ENCODE measurements at regions not wholly inside any gene's neighbourhood (a gene's known extent, or its start where the extent isn't known, plus 50 kb on each side); places are given as distances from the start of the nearest gene placed in this dataset.

DNA sequence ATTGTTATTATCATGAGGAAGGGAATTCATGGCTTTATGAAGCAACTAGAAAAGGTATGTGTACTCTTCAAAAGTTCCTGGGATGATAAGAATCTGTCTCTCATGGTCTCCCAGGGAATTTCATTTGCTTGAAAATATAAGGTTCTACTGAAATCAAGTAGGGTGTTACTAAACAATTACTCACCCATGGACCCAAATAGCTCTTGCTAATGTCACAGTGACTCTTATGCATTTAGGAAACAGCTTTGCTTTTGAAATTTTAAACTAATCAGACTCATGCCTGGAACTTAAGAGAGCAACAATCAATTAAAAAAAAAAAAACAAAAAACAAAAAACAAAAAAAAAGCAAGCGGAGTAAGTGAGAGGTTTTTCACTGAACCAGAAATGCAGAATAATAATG, 1546.3 kb upstream of the TENM4 start:
- ChIA-PET POLR2A (no interaction called here), CTCF (interaction anchor here (1.4 kb wide), 1 partner anchor 14 kb away, joined by 3 read pairs; no protein-coding TSS in a partner anchor)
- TF ChIP-seq, protein P1, sequence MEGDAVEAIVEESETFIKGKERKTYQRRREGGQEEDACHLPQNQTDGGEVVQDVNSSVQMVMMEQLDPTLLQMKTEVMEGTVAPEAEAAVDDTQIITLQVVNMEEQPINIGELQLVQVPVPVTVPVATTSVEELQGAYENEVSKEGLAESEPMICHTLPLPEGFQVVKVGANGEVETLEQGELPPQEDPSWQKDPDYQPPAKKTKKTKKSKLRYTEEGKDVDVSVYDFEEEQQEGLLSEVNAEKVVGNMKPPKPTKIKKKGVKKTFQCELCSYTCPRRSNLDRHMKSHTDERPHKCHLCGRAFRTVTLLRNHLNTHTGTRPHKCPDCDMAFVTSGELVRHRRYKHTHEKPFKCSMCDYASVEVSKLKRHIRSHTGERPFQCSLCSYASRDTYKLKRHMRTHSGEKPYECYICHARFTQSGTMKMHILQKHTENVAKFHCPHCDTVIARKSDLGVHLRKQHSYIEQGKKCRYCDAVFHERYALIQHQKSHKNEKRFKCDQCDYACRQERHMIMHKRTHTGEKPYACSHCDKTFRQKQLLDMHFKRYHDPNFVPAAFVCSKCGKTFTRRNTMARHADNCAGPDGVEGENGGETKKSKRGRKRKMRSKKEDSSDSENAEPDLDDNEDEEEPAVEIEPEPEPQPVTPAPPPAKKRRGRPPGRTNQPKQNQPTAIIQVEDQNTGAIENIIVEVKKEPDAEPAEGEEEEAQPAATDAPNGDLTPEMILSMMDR (IDR thresholded peaks at IDR 0.05; ENCODE audit: control extremely low read depth, extremely low read depth, low read depth, missing control alignments), result no peak
- no peak for DNase-seq (ENCODE audit: extremely low spot score)

DNA sequence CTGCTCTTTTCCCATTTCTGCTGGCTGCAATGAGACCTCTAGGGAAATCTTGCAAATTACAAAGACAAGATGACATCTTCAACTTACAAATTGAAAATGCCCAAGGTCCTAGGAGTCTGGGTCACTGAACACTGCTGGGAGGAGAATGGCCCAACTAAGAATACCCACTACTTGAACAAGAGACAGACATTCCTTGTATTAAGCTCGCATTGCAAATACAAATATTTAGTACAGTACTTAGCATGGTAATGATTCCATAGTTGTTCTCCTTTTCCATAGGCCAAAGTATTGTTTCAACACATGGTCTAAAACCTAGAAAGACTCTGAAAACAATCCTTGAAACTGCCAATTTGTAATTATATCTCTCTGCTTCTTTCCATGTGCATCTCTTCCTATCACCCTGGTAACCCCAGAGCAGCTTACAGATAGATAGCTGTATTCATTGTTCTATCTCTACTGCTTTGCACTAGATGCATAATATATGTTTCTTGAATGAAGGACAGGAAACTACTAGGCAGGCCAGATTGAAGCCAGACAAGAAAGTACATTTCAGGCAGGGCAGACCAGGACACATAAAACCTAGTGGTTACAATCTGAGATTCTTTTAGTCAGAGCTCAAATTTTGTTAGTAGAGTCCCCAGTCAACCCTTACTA, 1545.7 kb upstream of the TENM4 start:
- DNase-seq (ENCODE audit: extremely low spot score), result no peak
- ChIA-PET CTCF (interaction anchor here (1.4 kb wide), 1 partner anchor 14 kb away, joined by 3 read pairs; no protein-coding TSS in a partner anchor), POLR2A (no interaction called here)
- TF ChIP-seq, protein P1 (IDR thresholded peaks at IDR 0.05; ENCODE audit: control extremely low read depth, extremely low read depth, low read depth, missing control alignments), result no peak

DNA sequence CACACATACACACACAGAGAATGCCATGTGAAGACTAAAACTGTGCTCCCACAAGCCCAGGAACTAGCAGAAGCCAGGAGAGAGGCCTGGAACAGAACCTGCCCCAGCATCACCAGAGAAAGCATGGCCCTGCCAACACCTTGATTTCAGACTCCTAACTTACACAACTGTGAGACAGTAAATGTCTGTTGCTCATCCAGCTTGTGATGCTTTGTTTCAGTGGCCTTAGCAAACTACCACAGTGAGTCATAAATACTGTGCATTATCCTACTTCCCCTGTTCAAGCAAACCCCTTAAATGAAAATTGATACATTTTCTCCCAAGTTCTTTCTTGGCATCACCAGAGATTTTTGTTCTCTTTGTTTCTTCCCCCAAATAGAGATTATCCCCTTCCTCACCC, 1539.4 kb upstream of the TENM4 start:
- TF ChIP-seq, protein P1 (IDR thresholded peaks at IDR 0.05; ENCODE audit: control extremely low read depth, extremely low read depth, low read depth, missing control alignments), result no peak
- DNase-seq (ENCODE audit: extremely low spot score), result no peak

DNA sequence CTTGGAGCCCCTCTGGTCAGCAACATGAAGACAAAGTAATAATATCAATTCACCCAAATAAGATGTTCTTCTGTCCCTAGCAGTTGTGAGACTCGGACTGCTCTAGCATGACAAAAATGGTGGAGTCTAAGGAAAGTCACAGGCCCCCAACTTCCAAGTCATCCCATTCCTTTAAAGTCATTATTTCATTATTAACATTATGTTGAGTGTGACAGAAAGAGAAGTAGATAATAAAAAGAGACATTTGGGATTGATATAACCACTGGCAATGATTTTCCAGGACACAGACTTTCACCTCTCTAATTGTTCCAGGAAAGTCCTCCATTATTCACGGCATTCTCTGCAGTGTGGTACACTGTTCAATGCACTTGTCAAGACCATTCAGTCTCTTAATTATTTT, 1533.0 kb upstream of the TENM4 start:
- POLR2A ChIA-PET, result no interaction called here
- CTCF ChIA-PET, result no interaction called here

More for the DNA sequence above, 1539.4 kb upstream of the TENM4 start:
- ChIA-PET CTCF (no interaction called here), POLR2A (no interaction called here)

DNA sequence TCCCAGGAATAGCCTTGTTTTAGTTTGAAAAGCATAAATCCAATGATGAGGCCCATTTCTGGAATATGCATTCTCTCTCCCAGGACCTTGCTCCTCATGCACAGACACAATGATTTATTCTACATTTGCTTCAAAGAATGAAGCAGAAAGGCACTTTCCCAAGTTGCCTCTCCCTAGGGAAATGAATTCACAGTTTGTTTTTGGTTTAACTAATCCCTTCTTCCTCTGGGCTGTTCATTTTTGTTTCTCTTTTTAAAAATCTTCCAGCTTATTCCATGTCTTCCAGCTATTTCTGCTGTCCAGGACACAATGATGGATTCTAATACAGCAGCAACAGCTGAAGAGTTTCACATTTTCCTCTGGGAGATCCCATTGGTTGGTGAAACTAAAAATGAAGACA, 1529.2 kb upstream of the TENM4 start:
- POLR2A ChIA-PET, result no interaction called here
- CTCF ChIA-PET, result no interaction called here
- TF ChIP-seq, protein P1 (IDR thresholded peaks at IDR 0.05; ENCODE audit: control extremely low read depth, extremely low read depth, low read depth, missing control alignments), result no peak

More for the DNA sequence above, 1533.0 kb upstream of the TENM4 start:
- TF ChIP-seq, protein P1 (IDR thresholded peaks at IDR 0.05; ENCODE audit: control extremely low read depth, extremely low read depth, low read depth, missing control alignments), result no peak
- no peak for DNase-seq (ENCODE audit: extremely low spot score)

DNA sequence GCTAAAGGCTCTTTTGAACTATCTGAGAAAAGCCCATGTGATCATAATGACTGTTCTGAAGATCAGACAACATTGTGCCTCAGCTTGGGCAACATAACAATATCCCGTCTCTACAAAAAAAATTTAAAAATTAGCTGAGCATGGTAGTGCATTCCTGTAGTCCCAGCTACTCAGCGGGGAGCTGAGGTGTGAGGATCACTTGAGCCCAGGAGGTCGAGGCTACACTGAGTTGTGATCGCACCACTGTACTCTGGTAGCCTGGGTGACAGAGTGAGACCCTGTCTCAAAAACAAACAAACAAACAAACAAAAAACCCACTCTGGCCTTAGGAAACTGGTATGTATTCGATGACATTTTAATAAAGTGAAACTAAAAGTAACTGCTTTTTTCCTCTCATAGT, 1526.8 kb upstream of the TENM4 start:
- TF ChIP-seq, protein P1 (IDR thresholded peaks at IDR 0.05; ENCODE audit: control extremely low read depth, extremely low read depth, low read depth, missing control alignments), result no peak
- no peak for DNase-seq (ENCODE audit: extremely low spot score)
- ChIA-PET POLR2A (no interaction called here), CTCF (interaction anchor here (1.3 kb wide), 1 partner anchor 10 kb away, joined by 6 read pairs; no protein-coding TSS in a partner anchor)

More for the DNA sequence above, 1529.2 kb upstream of the TENM4 start:
- no peak for DNase-seq (ENCODE audit: extremely low spot score)
